GM13977 (cell line): ENCODE measurements at regions not wholly inside any gene's neighbourhood (a gene's known extent, or its start where the extent isn't known, plus 50 kb on each side); places are given as distances from the start of the nearest gene placed in this dataset.
"Not testable (repeated sequence)": the region's sequence is repeated elsewhere in the genome, so short reads cannot be mapped to it uniquely, and the experiment has no call there.

Experiments
- DNase-seq: peaks from one replicate; pipeline ENCODE4 v3.0.0; 2012; ENCODE audit warnings: low spot score
- CTCF ChIP-seq: IDR thresholded peaks from 2 replicates; pipeline ENCODE4 v1.5.1; 2012; ENCODE audit warnings: mild to moderate bottlenecking, control low read depth; ENCODE audit not compliant: insufficient read depth; ENCODE audit errors: extremely low read depth, missing control alignments
- in situ Hi-C: fragments of 300-500 bp; cut with MboI; formaldehyde crosslinking; loops from one replicate; pipeline ENCODE4 v1.12.0; 2022; ENCODE audit warnings: low sequenced_read_pairs, low pct_unique_long_range_greater_than_20kb, mixed read lengths, inconsistent platforms; ENCODE audit not compliant: unreplicated experiment

DNA sequence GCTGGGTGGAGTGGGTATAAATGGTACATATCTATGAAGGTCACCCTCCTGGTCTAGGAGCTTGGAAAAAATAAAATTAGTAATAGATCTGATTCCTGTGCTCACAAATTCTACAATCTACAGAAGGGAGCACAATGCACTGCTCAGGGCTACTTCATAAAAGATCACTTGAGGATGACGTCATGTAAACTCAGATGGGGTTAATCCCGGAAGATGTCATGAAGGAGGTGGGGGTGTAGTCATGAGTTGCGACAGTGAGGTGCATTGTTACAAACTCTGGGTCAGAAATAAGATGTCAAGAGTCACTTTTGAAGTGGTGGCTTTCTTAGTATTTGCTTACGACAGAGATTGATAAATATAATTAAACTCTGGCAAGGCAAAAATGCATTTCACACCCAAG lies 68.2 kb downstream of the LHX9 start:
- in situ Hi-C loops = no loop called here
- DNase-seq = no peak
- TF ChIP-seq CTCF = no peak

DNA sequence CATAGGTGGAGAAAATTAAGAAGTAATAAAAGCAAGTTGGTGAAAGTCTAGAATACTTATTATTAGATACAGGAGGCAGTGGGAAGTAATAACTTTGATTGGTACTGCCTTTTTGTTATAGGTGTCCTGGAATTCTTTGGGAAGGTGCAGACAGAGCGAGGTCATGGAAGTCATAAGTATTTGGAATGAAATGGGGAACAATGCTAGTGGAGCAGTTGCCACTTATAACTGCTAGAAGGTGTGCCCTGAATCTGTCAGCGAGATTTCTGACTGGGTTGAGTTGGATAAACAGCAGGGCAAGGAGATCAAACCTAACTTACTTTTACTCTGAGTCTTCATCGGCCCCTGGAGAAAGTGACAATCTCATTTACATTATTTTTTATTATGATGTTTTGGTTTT lies 69.6 kb downstream of the LHX9 start:
- no peak for DNase-seq
- no peak for TF ChIP-seq CTCF
- in situ Hi-C loops = no loop called here

DNA sequence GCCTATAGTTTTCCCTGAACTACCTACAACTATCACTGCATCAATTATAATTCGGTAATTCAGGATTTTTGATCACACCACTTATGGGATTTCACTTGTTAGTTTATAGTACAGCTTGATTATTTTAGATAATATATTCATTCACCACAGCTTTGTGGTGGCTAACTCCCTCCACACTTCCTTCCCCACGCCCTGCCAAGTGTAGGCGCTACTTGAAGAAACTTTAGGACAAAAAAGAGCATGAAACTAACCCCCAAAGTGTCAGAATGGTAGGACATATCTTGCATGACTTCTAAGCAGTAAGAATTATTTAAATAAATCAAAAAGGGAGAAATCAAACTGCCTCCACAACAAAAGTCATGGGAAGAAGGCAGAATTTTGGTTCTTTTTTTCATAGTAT lies 70.1 kb downstream of the LHX9 start:
- no peak for DNase-seq
- no peak for TF ChIP-seq CTCF
- in situ Hi-C loops = no loop called here

- DNase-seq, in situ Hi-C loops: not testable (repeated sequence)
Measured at GRCh38 chr1:197988581-197988980, 71.4 kb downstream of the LHX9 start.

DNA sequence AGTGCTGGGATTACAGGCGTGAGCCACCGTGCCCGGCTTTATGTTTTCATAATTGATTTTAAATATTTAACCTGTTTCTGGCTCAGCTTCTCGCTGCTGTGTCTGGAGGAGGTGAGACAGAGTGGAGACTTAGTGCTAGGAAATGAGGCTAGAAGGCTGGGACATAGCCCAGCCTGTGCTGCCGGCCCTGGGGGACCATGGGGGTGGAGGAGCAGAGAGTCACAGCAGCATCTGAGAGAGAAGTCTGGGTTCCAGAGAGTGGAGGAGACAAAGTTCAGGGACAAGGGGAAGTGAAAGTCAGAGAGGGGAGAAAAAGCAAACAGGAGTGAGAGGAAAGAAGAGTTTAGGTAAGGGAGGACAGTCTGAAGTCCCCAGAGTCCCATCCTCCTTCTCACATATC lies 71.9 kb downstream of the LHX9 start:
- DNase-seq = no peak
- no peak for TF ChIP-seq CTCF
- in situ Hi-C loops = no loop called here

GRCh38 chr1:197991594-197991993 lies 74.4 kb downstream of the LHX9 start:
- DNase-seq = no peak
- TF ChIP-seq CTCF = no peak
- in situ Hi-C loops = no loop called here

- in situ Hi-C loops = no loop called here
- no peak for TF ChIP-seq CTCF
- no peak for DNase-seq
Measured at GRCh38 chr1:197994907-197995407, 77.8 kb downstream of the LHX9 start.
